RPMI7951 (cell line): ENCODE measurements at regions not wholly inside any gene's neighbourhood (a gene's known extent, or its start where the extent isn't known, plus 50 kb on each side); places are given as distances from the start of the nearest gene placed in this dataset.

Source experiments
- DNase-seq: peaks from one replicate; pipeline ENCODE4 v3.0.0-alpha.2; 2012; ENCODE audit warnings: low read depth

- no peak for DNase-seq
These were observed 82.2 kb downstream of the EPDR1 start for GRCh38 chr7:38002689-38003088.

- no peak for DNase-seq
These were observed 86.1 kb downstream of the EPDR1 start for GRCh38 chr7:38006559-38006958.

- DNase-seq, result no peak
These were observed 86.7 kb downstream of the EPDR1 start for GRCh38 chr7:38007096-38007495.

- DNase-seq, result no peak
These were observed 92.8 kb downstream of the EPDR1 start for GRCh38 chr7:38013246-38013645.

- DNase-seq, result no peak
These were observed 96.1 kb downstream of the EPDR1 start for GRCh38 chr7:38016567-38016966.

GRCh38 chr7:38017320-38017719 lies 96.9 kb downstream of the EPDR1 start:
- no peak for DNase-seq

- peak; percentile 86 for DNase-seq
These were observed 99.8 kb downstream of the EPDR1 start for GRCh38 chr7:38020121-38020785.

- DNase-seq, result no peak
These were observed 101.5 kb downstream of the EPDR1 start for GRCh38 chr7:38021892-38022291.

GRCh38 chr7:38025815-38026214 lies 105.4 kb downstream of the EPDR1 start:
- DNase-seq, result no peak

- no peak for DNase-seq
These were observed 107.5 kb downstream of the EPDR1 start for GRCh38 chr7:38027884-38028455.

- DNase-seq, result peak; percentile 45
These were observed 113.8 kb downstream of the EPDR1 start for GRCh38 chr7:38034062-38034908.

GRCh38 chr7:38040831-38041230 lies 120.4 kb downstream of the EPDR1 start:
- peak; percentile 92 for DNase-seq

- DNase-seq, result no peak
These were observed 128.4 kb upstream of the STARD3NL start for GRCh38 chr7:38049679-38050078.

GRCh38 chr7:38051311-38051710 lies 126.7 kb upstream of the STARD3NL start:
- DNase-seq, result no peak

- no peak for DNase-seq
These were observed 126.3 kb upstream of the STARD3NL start for GRCh38 chr7:38051786-38052185.

GRCh38 chr7:38052786-38053185 lies 125.3 kb upstream of the STARD3NL start:
- no peak for DNase-seq

- no peak for DNase-seq
These were observed 123.8 kb upstream of the STARD3NL start for GRCh38 chr7:38054199-38054598.

GRCh38 chr7:38057829-38058228 lies 120.2 kb upstream of the STARD3NL start:
- DNase-seq, result peak; percentile 18

GRCh38 chr7:38060116-38060515 lies 117.9 kb upstream of the STARD3NL start:
- no peak for DNase-seq

- DNase-seq, result no peak
These were observed 117.4 kb upstream of the STARD3NL start for GRCh38 chr7:38060637-38061036.

GRCh38 chr7:38066391-38066790 lies 111.7 kb upstream of the STARD3NL start:
- no peak for DNase-seq

GRCh38 chr7:38068461-38068860 lies 109.6 kb upstream of the STARD3NL start:
- DNase-seq, result no peak

- no peak for DNase-seq
These were observed 109.0 kb upstream of the STARD3NL start for GRCh38 chr7:38069052-38069451.
